ENCODE measurements at regions not wholly inside any gene's neighbourhood (a gene's known extent, or its start where the extent isn't known, plus 50 kb on each side); places are given as distances from the start of the nearest gene placed in this dataset.

- POLR2A ChIA-PET: no interaction called here
- FAIRE-seq: no peak
- no peaks in the 10 kb centered on the region for H4K20me1 ChIP-seq (replicated peaks; ENCODE audit: control insufficient read depth, extremely low read depth, insufficient read depth, low read length)
- no peaks in the 10 kb centered on the region for H3K9me3 ChIP-seq (replicated peaks; ENCODE audit: control insufficient read depth, insufficient read depth, low read length)
- no peaks in the 10 kb centered on the region for H3K79me2 ChIP-seq (ENCODE audit: control insufficient read depth, insufficient read depth, low read length)
- H3K4me3 ChIP-seq (replicated peaks in 1 of 3; ENCODE audit: insufficient read depth in 1 of 3, low read depth in 1 of 3, low read length in 3 of 3): no peak overlapping the region
- no peaks in the 10 kb centered on the region for H3K4me1 ChIP-seq (ENCODE audit: control insufficient read depth, extremely low read depth, insufficient read depth, low read length)
- H2AFZ ChIP-seq (ENCODE audit: low read depth, low read length): no peak overlapping the region
- dilution Hi-C loops (cut with MboI; ENCODE audit: extremely low pct_ligation_motif_present, low sequenced_read_pairs) (no loop called here), intact Hi-C loops (cut with micrococcal nuclease) (no loop called here)
- no peak overlapping the region for H3K27ac ChIP-seq (ENCODE audit: insufficient read depth, low read depth, low read length)
- H3K27me3 ChIP-seq (ENCODE audit: control insufficient read depth in 2 of 2, insufficient read depth in 2 of 2, low read length in 2 of 2): no peaks in the 10 kb centered on the region
- CTCF ChIA-PET: no interaction called here
- no peak overlapping the region for H3K4me2 ChIP-seq (ENCODE audit: insufficient read depth, low read length)
- no peaks in the 10 kb centered on the region for H3K36me3 ChIP-seq (ENCODE audit: control insufficient read depth in 2 of 2, extremely low read depth in 1 of 2, insufficient read depth in 2 of 2, low read length in 2 of 2)
- DNase-seq (ENCODE audit: low read depth, low spot score): no peak
- TF ChIP-seq POLR2A (IDR thresholded peaks at IDR 0.05; ENCODE audit: low read depth, low read length): no peak
- TF ChIP-seq FOS (IDR thresholded peaks at IDR 0.05; ENCODE audit: borderline replicate concordance, insufficient read depth, low read length): no peak
- no peak for TF ChIP-seq POLR2AphosphoS5 (IDR thresholded peaks at IDR 0.05; ENCODE audit: insufficient read depth, low read depth, low read length)
- no peak for TF ChIP-seq MYC (IDR thresholded peaks at IDR 0.05; ENCODE audit: low read depth, low read length)
- TF ChIP-seq JUN (IDR thresholded peaks at IDR 0.05; ENCODE audit: borderline replicate concordance, insufficient read depth, insufficient read length, low read depth): no peak
- no peak for TF ChIP-seq GATA2 (IDR thresholded peaks at IDR 0.05; ENCODE audit: insufficient read depth, insufficient read length, low read depth, low read length)
- TF ChIP-seq, protein P1, sequence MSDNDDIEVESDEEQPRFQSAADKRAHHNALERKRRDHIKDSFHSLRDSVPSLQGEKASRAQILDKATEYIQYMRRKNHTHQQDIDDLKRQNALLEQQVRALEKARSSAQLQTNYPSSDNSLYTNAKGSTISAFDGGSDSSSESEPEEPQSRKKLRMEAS (IDR thresholded peaks at IDR 0.05; ENCODE audit: insufficient read depth, insufficient read length): no peak
- TF ChIP-seq CTCF (IDR thresholded peaks at IDR 0.05; ENCODE audit: extremely low read depth in 1 of 2, insufficient read depth in 1 of 2, low read depth in 1 of 2, low read length in 2 of 2): no peak
- no peak for TF ChIP-seq EZH2 (IDR thresholded peaks at IDR 0.05; ENCODE audit: borderline replicate concordance, low read depth, low read length, severe bottlenecking)
- no TSS peak for BruUV-seq (replicated peaks)
- no peaks in the 10 kb centered on the region for H3K9me1 ChIP-seq (replicated peaks; ENCODE audit: control insufficient read depth, extremely low read depth, insufficient read depth, low read length)
- H3K9ac ChIP-seq (replicated peaks; ENCODE audit: extremely low read depth, insufficient read depth, low read length): no peak overlapping the region
These were observed 98.6 kb downstream of the SIPA1L2 start for GRCh38 chr1:232531291-232531690.

All from endothelial cell of umbilical vein (primary cell).